Neutrophil (primary cell): ENCODE measurements at regions not wholly inside any gene's neighbourhood (a gene's known extent, or its start where the extent isn't known, plus 50 kb on each side); places are given as distances from the start of the nearest gene placed in this dataset.

Experiments used
- H3K27ac ChIP-seq: fragments of 200-600 bp; sonication (generic); 2 replicates; pipeline ENCODE4 v1.5.1; 2016; ENCODE audit warnings: mild to moderate bottlenecking, moderate library complexity
- H3K27me3 ChIP-seq: fragments of 200-600 bp; sonication (generic); 2 replicates; pipeline ENCODE4 v1.6.0; 2016; ENCODE audit warnings: mild to moderate bottlenecking
- H3K36me3 ChIP-seq: fragments of 200-600 bp; sonication (generic); 2 replicates; pipeline ENCODE4 v1.5.1; 2017
- H3K4me1 ChIP-seq, 2 experiments: fragments of 200-600 bp in 1 of 2; sonication (generic) in 1 of 2; 1 replicate in 1 of 2; 2 replicates in 1 of 2; pipeline versions ENCODE4 v1.5.1 to v1.6.1; 2013 to 2016; ENCODE audit warnings: low read depth in 1 of 2, low read length in 1 of 2, mild to moderate bottlenecking in 1 of 2, moderate library complexity in 1 of 2; ENCODE audit not compliant: control insufficient read depth in 1 of 2, insufficient read depth in 1 of 2
- H3K4me3 ChIP-seq, 2 experiments: fragments of 200-600 bp in 1 of 2; sonication (generic) in 1 of 2; 1 replicate in 1 of 2; 2 replicates in 1 of 2; pipeline ENCODE4 v1.5.1; 2013 to 2016; ENCODE audit warnings: low read depth in 1 of 2, low read length in 1 of 2, mild to moderate bottlenecking in 1 of 2, moderate library complexity in 1 of 2
- H3K9me3 ChIP-seq: fragments of 200-600 bp; sonication (generic); 2 replicates; pipeline ENCODE4 v1.5.1; 2016
- CTCF ChIP-seq: fragments of 200-600 bp; sonication (generic); IDR thresholded peaks from 2 replicates; pipeline ENCODE4 v1.5.1; 2016; ENCODE audit warnings: antibody characterized with exemption

GRCh38 chr5:139743804-139744203 lies 51.8 kb upstream of the PSD2 start:
- H3K27ac ChIP-seq, result no peak overlapping the region
- H3K4me1 ChIP-seq, result peaks cover 4 to 17% of the 10 kb centered on the region in 2 experiments
- H3K36me3 ChIP-seq, result no peaks in the 10 kb centered on the region
- peaks cover 65% of the 10 kb centered on the region for H3K27me3 ChIP-seq
- no peak overlapping the region for H3K4me3 ChIP-seq
- TF ChIP-seq CTCF, result no peak
- no peaks in the 10 kb centered on the region for H3K9me3 ChIP-seq

GRCh38 chr5:139744471-139745131 lies 51.0 kb upstream of the PSD2 start:
- H3K4me1 ChIP-seq, result peaks cover 4 to 17% of the 10 kb centered on the region in 2 experiments
- H3K27me3 ChIP-seq, result peaks cover 73% of the 10 kb centered on the region
- H3K9me3 ChIP-seq, result no peaks in the 10 kb centered on the region
- no peak overlapping the region for H3K4me3 ChIP-seq
- no peak overlapping the region for H3K27ac ChIP-seq
- no peak for TF ChIP-seq CTCF
- H3K36me3 ChIP-seq, result no peaks in the 10 kb centered on the region

GRCh38 chr5:139745132-139745799 lies 50.3 kb upstream of the PSD2 start:
- Histone ChIP-seq H3K9me3 (no peaks in the 10 kb centered on the region), H3K27ac (no peak overlapping the region), H3K27me3 (peaks cover 79% of the 10 kb centered on the region), H3K4me1 (peaks cover 4 to 17% of the 10 kb centered on the region in 2 experiments), H3K36me3 (no peaks in the 10 kb centered on the region), H3K4me3 (no peak overlapping the region)
- TF ChIP-seq CTCF, result no peak

- no peak for TF ChIP-seq CTCF
- Histone ChIP-seq H3K4me1 (peaks cover 4 to 17% of the 10 kb centered on the region in 2 experiments), H3K4me3 (no peak overlapping the region), H3K9me3 (no peaks in the 10 kb centered on the region), H3K36me3 (no peaks in the 10 kb centered on the region), H3K27ac (no peak overlapping the region), H3K27me3 (peaks cover 87% of the 10 kb centered on the region)
These were observed 49.6 kb upstream of the PSD2 start for GRCh38 chr5:139745800-139746690.
